ENCODE measurements at regions not wholly inside any gene's neighbourhood (a gene's known extent, or its start where the extent isn't known, plus 50 kb on each side); places are given as distances from the start of the nearest gene placed in this dataset.

- H3K4me3 ChIP-seq, result no peak overlapping the region
- no peaks in the 10 kb centered on the region for H3K9me3 ChIP-seq
- intact Hi-C loops (cut with DNase I; ENCODE audit: low total_unique reads), result no loop called here
- 86 to 90% (median 87%) methylated on average over 14 of the region's 14 CpGs for WGBS, 5 donors
- peaks cover 0 to 23% (median 0%) of the 10 kb centered on the region in 7 donors for H3K27me3 ChIP-seq (replicated peaks in 1 of 7)
- no peak for DNase-seq
- no peak overlapping the region for H3K27ac ChIP-seq
- TF ChIP-seq POLR2A (IDR thresholded peaks at IDR 0.05) (no peak), CTCF (IDR thresholded peaks at IDR 0.05 in 8 of 11, conservative IDR thresholded peaks at IDR 0.05 in 3 of 11) (no peak), POLR2AphosphoS5 (IDR thresholded peaks at IDR 0.05) (no peak)
- no peaks in the 10 kb centered on the region for H3K36me3 ChIP-seq
- no peaks in the 10 kb centered on the region for H3K4me1 ChIP-seq
These were observed 207.2 kb downstream of the AACS start for GRCh38 chr12:125272383-125272933.

- Histone ChIP-seq H3K4me3 (no peak overlapping the region), H3K36me3 (no peaks in the 10 kb centered on the region), H3K9me3 (no peaks in the 10 kb centered on the region), H3K27ac (no peak overlapping the region), H3K27me3 (replicated peaks in 1 of 7) (peaks cover 0 to 51% (median 0%) of the 10 kb centered on the region in 7 donors), H3K4me1 (no peaks in the 10 kb centered on the region)
- DNase-seq, result no peak
- intact Hi-C loops (cut with DNase I; ENCODE audit: low total_unique reads), result no loop called here
- 65 to 81% (median 74%) methylated on average over 6 to 10 of the region's 10 CpGs for WGBS, 5 donors
- TF ChIP-seq POLR2A (IDR thresholded peaks at IDR 0.05) (no peak), POLR2AphosphoS5 (IDR thresholded peaks at IDR 0.05) (no peak), CTCF (IDR thresholded peaks at IDR 0.05 in 8 of 11, conservative IDR thresholded peaks at IDR 0.05 in 3 of 11) (no peak)
These were observed 211.3 kb downstream of the AACS start for GRCh38 chr12:125276567-125276966.

GRCh38 chr12:125280482-125281377, 215.5 kb downstream of the AACS start:
- Histone ChIP-seq H3K27ac (no peak overlapping the region), H3K9me3 (no peaks in the 10 kb centered on the region), H3K4me3 (no peak overlapping the region), H3K27me3 (replicated peaks in 1 of 7) (peaks cover 0 to 64% (median 0%) of the 10 kb centered on the region in 7 donors), H3K36me3 (no peaks in the 10 kb centered on the region), H3K4me1 (no peaks in the 10 kb centered on the region)
- WGBS, 5 donors, result 17 to 22% (median 21%) methylated on average over 17 to 20 of the region's 20 CpGs
- no peak for TF ChIP-seq POLR2AphosphoS5 (IDR thresholded peaks at IDR 0.05)
- intact Hi-C loops (cut with DNase I; ENCODE audit: low total_unique reads), result no loop called here
- DNase-seq, result no peak

GRCh38 chr12:125282921-125283320, 217.7 kb downstream of the AACS start:
- no peak overlapping the region for H3K4me3 ChIP-seq
- DNase-seq, result no peak
- TF ChIP-seq CTCF (IDR thresholded peaks at IDR 0.05 in 8 of 11, conservative IDR thresholded peaks at IDR 0.05 in 3 of 11), result no peak
- TF ChIP-seq POLR2AphosphoS5 (IDR thresholded peaks at IDR 0.05), result no peak
- no peak for TF ChIP-seq POLR2A (IDR thresholded peaks at IDR 0.05)
- H3K27me3 ChIP-seq (replicated peaks in 1 of 7), result peaks cover 0 to 53% (median 0%) of the 10 kb centered on the region in 7 donors
- WGBS, 5 donors, result 77 to 89% (median 87%) methylated on average over 7 of the region's 7 CpGs
- H3K36me3 ChIP-seq, result no peaks in the 10 kb centered on the region
- H3K4me1 ChIP-seq, result no peaks in the 10 kb centered on the region
- intact Hi-C loops (cut with DNase I; ENCODE audit: low total_unique reads), result no loop called here
- no peaks in the 10 kb centered on the region for H3K9me3 ChIP-seq
- H3K27ac ChIP-seq, result no peak overlapping the region
